Cardiac septum (tissue), 1 donor: ENCODE measurements at regions not wholly inside any gene's neighbourhood (a gene's known extent, or its start where the extent isn't known, plus 50 kb on each side); places are given as distances from the start of the nearest gene placed in this dataset.

Experiments
- DNase-seq: peaks from one replicate; pipeline ENCODE4 v3.0.0-alpha.2; 2020; ENCODE audit warnings: low spot score
- intact Hi-C: fragments of 100-400 bp; cut with DNase I; formaldehyde crosslinking; loops from one replicate; pipeline ENCODE4 v1.14.0; 2022
- donor health status: DM: no; HTN: no; CAD: no.

GRCh38 chr6:40038626-40039025 is 104.4 kb upstream of the MOCS1 start:
- intact Hi-C loops, result no loop called here
- no peak for DNase-seq

GRCh38 chr6:40037271-40037670 is 103.0 kb upstream of the MOCS1 start:
- no peak for DNase-seq
- intact Hi-C loops, result no loop called here

- intact Hi-C loops, result no loop called here
- no peak for DNase-seq
These were observed 101.9 kb upstream of the MOCS1 start for GRCh38 chr6:40036186-40036585.

- intact Hi-C loops, result no loop called here
- no peak for DNase-seq
These were observed 94.2 kb upstream of the MOCS1 start for GRCh38 chr6:40028449-40028848.

- intact Hi-C loops, result no loop called here
- DNase-seq, result no peak
These were observed 88.6 kb upstream of the MOCS1 start for GRCh38 chr6:40022867-40023266.

GRCh38 chr6:40020166-40020565 is 85.9 kb upstream of the MOCS1 start:
- intact Hi-C loops, result no loop called here
- DNase-seq, result no peak

GRCh38 chr6:40015530-40015929 is 81.3 kb upstream of the MOCS1 start:
- intact Hi-C loops, result no loop called here
- no peak for DNase-seq

GRCh38 chr6:40011844-40012243 is 77.6 kb upstream of the MOCS1 start:
- DNase-seq, result no peak
- intact Hi-C loops, result no loop called here

- no peak for DNase-seq
- intact Hi-C loops, result no loop called here
These were observed 66.8 kb upstream of the MOCS1 start for GRCh38 chr6:40000964-40001515.

GRCh38 chr6:39999006-39999867 is 65.0 kb upstream of the MOCS1 start:
- intact Hi-C loops, result no loop called here
- DNase-seq, result no peak

- intact Hi-C loops, result no loop called here
- DNase-seq, result no peak
These were observed 63.9 kb upstream of the MOCS1 start for GRCh38 chr6:39998126-39998525.

GRCh38 chr6:39997101-39997635 is 62.9 kb upstream of the MOCS1 start:
- intact Hi-C loops, result no loop called here

GRCh38 chr6:39995633-39996032 is 61.4 kb upstream of the MOCS1 start:
- no peak for DNase-seq
- intact Hi-C loops, result no loop called here

More at GRCh38 chr6:39997101-39997635, 62.9 kb upstream of the MOCS1 start:
- DNase-seq, result no peak

GRCh38 chr6:39992861-39993622 is 58.8 kb upstream of the MOCS1 start:
- intact Hi-C loops, result no loop called here
- no peak for DNase-seq
